Stimulated activated CD8-positive, alpha-beta memory T cell treated with anti-CD3 and anti-CD28 coated beads, Interleukin-12 subunit alpha, Interleukin-12 subunit beta, amount 100 ng/mL, for 1 hour (primary cell): ENCODE measurements at regions not wholly inside any gene's neighbourhood (a gene's known extent, or its start where the extent isn't known, plus 50 kb on each side); places are given as distances from the start of the nearest gene placed in this dataset.
"Not testable (repeated sequence)": the region's sequence is repeated elsewhere in the genome, so short reads cannot be mapped to it uniquely, and the experiment has no call there.

Experiments used
- DNase-seq: peaks from one replicate; pipeline ENCODE4 v3.0.0-alpha.2; 2020; ENCODE audit warnings: low read depth

GRCh38 chr16:85443531-85443930 is 169.6 kb upstream of the GSE1 start:
- no peak for DNase-seq

- no peak for DNase-seq
These were observed 167.9 kb upstream of the GSE1 start for GRCh38 chr16:85445064-85445778.

- DNase-seq: no peak
These were observed 167.3 kb upstream of the GSE1 start for GRCh38 chr16:85445779-85446222.

- DNase-seq: no peak
These were observed 166.0 kb upstream of the GSE1 start for GRCh38 chr16:85446951-85447692.

- DNase-seq: no peak
These were observed 165.3 kb upstream of the GSE1 start for GRCh38 chr16:85447693-85448313.

GRCh38 chr16:85448557-85449190 is 164.4 kb upstream of the GSE1 start:
- peak; percentile 23 for DNase-seq

- DNase-seq: no peak
These were observed 163.8 kb upstream of the GSE1 start for GRCh38 chr16:85449191-85449884.

GRCh38 chr16:85449885-85450245 is 163.3 kb upstream of the GSE1 start:
- no peak for DNase-seq

- DNase-seq: not testable (repeated sequence)
These were observed 162.0 kb upstream of the GSE1 start for GRCh38 chr16:85451142-85451541.

GRCh38 chr16:85451641-85452363 is 161.3 kb upstream of the GSE1 start:
- DNase-seq: no peak

- DNase-seq: no peak
These were observed 160.5 kb upstream of the GSE1 start for GRCh38 chr16:85452364-85453193.

GRCh38 chr16:85453194-85453678 is 159.9 kb upstream of the GSE1 start:
- DNase-seq: no peak

GRCh38 chr16:85453703-85454102 is 159.4 kb upstream of the GSE1 start:
- DNase-seq: no peak

- DNase-seq: no peak
These were observed 158.8 kb upstream of the GSE1 start for GRCh38 chr16:85454171-85454872.

- no peak for DNase-seq
These were observed 157.6 kb upstream of the GSE1 start for GRCh38 chr16:85455534-85455933.

- DNase-seq: no peak
These were observed 155.8 kb upstream of the GSE1 start for GRCh38 chr16:85457366-85457765.

GRCh38 chr16:85458968-85459367 is 154.2 kb upstream of the GSE1 start:
- no peak for DNase-seq

- DNase-seq: no peak
These were observed 153.4 kb upstream of the GSE1 start for GRCh38 chr16:85459529-85460251.
